Activated CD4-positive, alpha-beta T cell treated with anti-CD3 and anti-CD28 coated beads, Interleukin-2, amount 50 U/mL, for 48 hours (primary cell): ENCODE measurements at regions not wholly inside any gene's neighbourhood (a gene's known extent, or its start where the extent isn't known, plus 50 kb on each side); places are given as distances from the start of the nearest gene placed in this dataset.

Source experiments
- DNase-seq, 2 experiments: peaks; one replicate each; pipeline ENCODE4 v3.0.0-alpha.2; 2020

GRCh38 chr9:88221105-88221504 lies 82.8 kb upstream of the SPATA31C2 start:
- no peak for DNase-seq

- no peak for DNase-seq
Observed at GRCh38 chr9:88220652-88221051, 82.4 kb upstream of the SPATA31C2 start.

- DNase-seq = no peak
Observed at GRCh38 chr9:88219601-88220000, 81.3 kb upstream of the SPATA31C2 start.

GRCh38 chr9:88218726-88219125 lies 80.5 kb upstream of the SPATA31C2 start:
- DNase-seq = no peak

GRCh38 chr9:88216126-88216995 lies 78.1 kb upstream of the SPATA31C2 start:
- no peak for DNase-seq

- no peak for DNase-seq
Observed at GRCh38 chr9:88215196-88216125, 77.2 kb upstream of the SPATA31C2 start.

- no peak for DNase-seq
Observed at GRCh38 chr9:88202321-88202720, 64.0 kb upstream of the SPATA31C2 start.

GRCh38 chr9:88198341-88198807 lies 60.1 kb upstream of the SPATA31C2 start:
- no peak for DNase-seq

- no peak for DNase-seq
Observed at GRCh38 chr9:88197781-88198340, 59.6 kb upstream of the SPATA31C2 start.

- no peak for DNase-seq
Observed at GRCh38 chr9:88197016-88197415, 58.7 kb upstream of the SPATA31C2 start.

- no peak for DNase-seq
Observed at GRCh38 chr9:88196142-88196790, 58.0 kb upstream of the SPATA31C2 start.

GRCh38 chr9:88193766-88194165 lies 55.5 kb upstream of the SPATA31C2 start:
- DNase-seq = no peak

- no peak for DNase-seq
Observed at GRCh38 chr9:88191456-88191855, 53.2 kb upstream of the SPATA31C2 start.

- DNase-seq = no peak
Observed at GRCh38 chr9:88189371-88189770, 51.1 kb upstream of the SPATA31C2 start.
